Astrocyte (in vitro differentiated cells and primary cell): ENCODE measurements at regions not wholly inside any gene's neighbourhood (a gene's known extent, or its start where the extent isn't known, plus 50 kb on each side); places are given as distances from the start of the nearest gene placed in this dataset.

ENCODE experiments used
- CTCF ChIP-seq: IDR thresholded peaks from 2 replicates; pipeline ENCODE4 v1.5.1; 2011; ENCODE audit warnings: low read depth, mild to moderate bottlenecking, inconsistent platforms, low read length, moderate library complexity; ENCODE audit not compliant: insufficient read depth
- EZH2 ChIP-seq: IDR thresholded peaks from 2 replicates; pipeline ENCODE4 v1.6.1; 2012; ENCODE audit warnings: mild to moderate bottlenecking, low read length, inconsistent platforms; ENCODE audit not compliant: insufficient read depth

- no peak for TF ChIP-seq CTCF
- TF ChIP-seq EZH2, result no peak
These were observed 1062.1 kb downstream of the BRD1 start for GRCh38 chr22:48765595-48765994.
